ENCODE measurements at regions not wholly inside any gene's neighbourhood (a gene's known extent, or its start where the extent isn't known, plus 50 kb on each side); places are given as distances from the start of the nearest gene placed in this dataset.

DNA sequence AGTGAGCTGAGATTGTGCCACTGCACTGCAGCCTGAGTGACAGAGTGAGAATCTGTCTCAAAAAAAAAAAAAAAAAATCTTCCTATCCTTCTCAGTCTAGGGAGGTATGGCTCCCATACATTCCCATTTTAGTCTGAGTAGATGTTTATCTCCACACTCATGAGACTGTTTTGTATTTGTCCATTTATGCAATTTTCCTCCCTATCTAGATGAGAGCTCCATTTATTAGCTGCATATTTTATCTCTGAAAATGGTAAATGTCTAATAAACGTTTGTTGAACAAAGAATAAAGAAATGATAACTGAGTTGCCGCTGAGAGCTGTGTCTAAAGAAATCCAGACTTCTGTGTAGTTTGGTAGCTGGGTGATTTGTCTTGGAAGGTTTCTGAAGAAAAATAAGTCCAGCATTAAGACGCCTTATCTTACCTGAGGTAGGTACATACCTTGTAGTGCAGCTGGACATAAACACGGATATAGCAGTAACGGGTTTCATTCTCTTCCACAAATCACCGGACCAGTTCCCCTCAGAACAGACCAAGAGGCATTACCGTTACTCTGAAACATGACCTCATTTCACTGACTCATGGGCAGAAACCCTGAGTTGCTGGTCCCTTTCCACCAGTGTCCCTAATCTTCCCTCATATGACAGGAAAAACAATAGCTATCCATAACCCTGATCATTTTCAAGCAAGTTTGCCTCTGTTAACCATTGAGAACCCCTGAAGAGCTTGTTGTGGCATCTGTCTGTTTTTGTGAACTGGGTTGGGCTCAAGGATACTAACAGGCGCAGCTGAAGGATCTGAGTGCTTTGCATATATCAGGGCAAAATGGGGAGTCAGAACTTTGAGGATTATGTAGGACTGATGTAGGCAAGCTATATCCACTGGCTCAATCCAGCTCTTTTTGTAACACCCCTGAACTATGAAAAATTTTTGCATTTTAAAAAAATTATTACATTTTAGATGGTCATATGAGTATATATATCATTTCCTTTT, 177.4 kb upstream of the XYLT1 start:
- DNase-seq (ENCODE audit: low spot score) (no peak), ATAC-seq (ENCODE audit: low FRiP score) (no peak)
- TF ChIP-seq, protein P1, sequence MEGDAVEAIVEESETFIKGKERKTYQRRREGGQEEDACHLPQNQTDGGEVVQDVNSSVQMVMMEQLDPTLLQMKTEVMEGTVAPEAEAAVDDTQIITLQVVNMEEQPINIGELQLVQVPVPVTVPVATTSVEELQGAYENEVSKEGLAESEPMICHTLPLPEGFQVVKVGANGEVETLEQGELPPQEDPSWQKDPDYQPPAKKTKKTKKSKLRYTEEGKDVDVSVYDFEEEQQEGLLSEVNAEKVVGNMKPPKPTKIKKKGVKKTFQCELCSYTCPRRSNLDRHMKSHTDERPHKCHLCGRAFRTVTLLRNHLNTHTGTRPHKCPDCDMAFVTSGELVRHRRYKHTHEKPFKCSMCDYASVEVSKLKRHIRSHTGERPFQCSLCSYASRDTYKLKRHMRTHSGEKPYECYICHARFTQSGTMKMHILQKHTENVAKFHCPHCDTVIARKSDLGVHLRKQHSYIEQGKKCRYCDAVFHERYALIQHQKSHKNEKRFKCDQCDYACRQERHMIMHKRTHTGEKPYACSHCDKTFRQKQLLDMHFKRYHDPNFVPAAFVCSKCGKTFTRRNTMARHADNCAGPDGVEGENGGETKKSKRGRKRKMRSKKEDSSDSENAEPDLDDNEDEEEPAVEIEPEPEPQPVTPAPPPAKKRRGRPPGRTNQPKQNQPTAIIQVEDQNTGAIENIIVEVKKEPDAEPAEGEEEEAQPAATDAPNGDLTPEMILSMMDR (IDR thresholded peaks at IDR 0.05), result no peak

DNA sequence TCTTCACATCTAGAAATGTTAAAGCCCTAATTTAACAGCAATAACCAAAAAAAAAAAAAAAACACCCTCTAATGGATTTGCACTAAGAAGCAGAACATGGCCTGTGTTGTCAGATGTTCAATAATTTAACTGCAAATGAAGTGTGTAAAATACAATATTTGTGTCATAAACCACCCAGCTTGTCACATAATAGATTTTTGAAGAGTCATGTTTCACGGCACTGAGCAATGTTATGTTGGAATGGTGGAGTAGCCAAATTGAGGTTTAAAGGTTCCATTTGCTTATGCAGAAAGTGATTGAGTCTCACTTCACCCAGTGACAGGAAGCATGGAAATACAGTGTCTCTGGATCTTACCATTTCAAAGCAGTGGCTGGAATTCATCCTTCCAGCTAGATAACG, 173.2 kb upstream of the XYLT1 start:
- no peak for DNase-seq (ENCODE audit: low spot score)
- TF ChIP-seq, protein P1 (IDR thresholded peaks at IDR 0.05), result no peak
- ATAC-seq (ENCODE audit: low FRiP score), result no peak

DNA sequence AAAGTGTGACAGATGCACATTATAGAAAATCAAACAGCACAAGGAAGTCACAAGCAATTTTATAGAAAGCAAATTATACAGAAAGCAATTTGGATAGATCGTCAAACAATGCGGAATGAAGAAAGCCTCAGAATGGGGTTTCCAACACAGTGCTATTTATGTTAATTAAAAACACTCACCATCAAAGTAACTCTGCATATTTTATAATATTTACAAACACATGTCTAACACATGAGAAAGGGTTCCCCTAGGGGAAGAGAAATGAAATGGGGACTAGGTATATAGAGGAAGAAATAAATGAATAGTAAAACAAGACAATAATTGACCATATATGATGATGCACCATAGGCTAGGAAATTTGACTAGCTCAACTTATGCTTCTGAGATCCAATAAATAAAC, 171.2 kb upstream of the XYLT1 start:
- DNase-seq (ENCODE audit: low spot score) (no peak), ATAC-seq (ENCODE audit: low FRiP score) (no peak)
- TF ChIP-seq, protein P1 (IDR thresholded peaks at IDR 0.05), result no peak

DNA sequence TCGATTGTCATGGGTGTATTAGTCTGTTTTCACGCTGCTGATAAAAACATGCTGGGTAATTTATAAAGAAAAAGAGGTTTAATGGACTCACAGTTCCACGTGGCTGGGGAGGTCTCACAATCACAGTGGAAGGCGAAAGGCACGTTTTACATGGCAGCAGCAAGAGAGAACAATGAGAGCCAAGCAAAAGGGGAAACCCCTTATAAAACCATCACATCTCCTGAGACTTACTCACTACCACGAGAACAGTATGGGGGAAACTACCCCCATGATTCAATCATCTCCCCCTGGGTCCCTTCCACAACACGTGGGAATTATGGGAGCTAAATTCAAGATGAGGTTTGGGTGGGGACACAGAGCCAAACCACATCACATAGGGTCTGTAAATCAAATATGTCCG, 167.4 kb upstream of the XYLT1 start:
- DNase-seq (ENCODE audit: low spot score) (no peak), ATAC-seq (ENCODE audit: low FRiP score) (no peak)
- TF ChIP-seq, protein P1 (IDR thresholded peaks at IDR 0.05), result no peak

DNA sequence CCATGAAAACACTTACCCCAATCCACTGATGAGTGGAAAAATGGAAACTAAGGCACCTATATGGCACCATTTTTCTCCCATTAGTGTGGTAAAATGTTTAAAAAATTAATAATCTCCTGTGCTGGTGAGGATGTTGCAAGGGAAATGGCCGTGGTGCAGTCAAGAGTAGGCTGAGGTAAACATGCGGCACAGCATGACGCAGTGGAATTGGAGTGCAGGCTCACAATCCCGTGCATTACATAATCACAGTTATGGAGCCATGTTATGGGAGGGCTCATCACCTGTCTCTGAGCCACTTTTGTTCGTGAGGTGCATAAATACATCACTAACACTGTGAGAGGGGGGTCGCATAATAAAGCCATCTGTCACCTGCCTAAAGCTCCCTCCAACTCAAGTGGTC, 164.4 kb upstream of the XYLT1 start:
- TF ChIP-seq, protein P1 (IDR thresholded peaks at IDR 0.05), result no peak
- DNase-seq (ENCODE audit: low spot score) (no peak), ATAC-seq (ENCODE audit: low FRiP score) (no peak)

DNA sequence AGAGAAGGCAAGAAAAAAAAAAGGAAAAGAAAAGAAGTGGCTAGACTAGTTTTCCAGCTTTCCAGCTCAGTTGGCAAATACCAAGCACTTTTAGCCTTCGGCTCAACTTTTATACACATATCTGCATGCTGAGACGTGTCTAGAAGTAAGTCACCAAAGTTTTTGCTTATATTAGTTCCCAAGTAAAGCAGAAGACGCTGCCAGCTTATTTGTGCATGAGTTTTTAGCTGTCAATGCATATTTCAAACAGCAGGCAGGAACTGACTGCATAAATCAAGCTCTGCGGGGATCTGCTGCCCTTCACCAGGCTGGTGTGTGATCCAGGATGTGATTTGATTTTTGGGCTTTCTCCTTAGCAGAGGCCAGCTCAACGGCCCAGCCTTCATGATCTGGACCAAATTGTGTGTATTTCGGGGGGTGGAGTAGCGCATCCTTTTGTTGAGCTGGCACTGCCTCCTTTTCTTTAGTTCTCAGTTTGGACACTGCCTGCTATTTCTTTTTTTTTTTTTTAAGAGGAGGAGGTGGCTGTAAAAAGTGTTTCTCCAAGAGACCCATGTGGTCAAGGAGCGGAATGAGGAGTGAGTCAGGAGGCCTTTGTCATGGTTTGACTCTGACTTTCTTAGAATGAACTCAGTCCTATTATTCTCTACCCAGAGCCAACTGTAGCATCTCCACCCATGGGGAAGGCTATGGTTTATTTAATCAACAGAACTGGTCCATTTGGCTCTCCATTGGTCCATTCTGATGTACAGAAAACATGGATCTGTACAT, 162.6 kb upstream of the XYLT1 start:
- no peak for ATAC-seq (ENCODE audit: low FRiP score)
- DNase-seq (ENCODE audit: low spot score), result no peak

More for the DNA sequence above, 162.6 kb upstream of the XYLT1 start:
- TF ChIP-seq, protein P1 (IDR thresholded peaks at IDR 0.05), result no peak
